Muscle of arm (tissue), 1 donor: ENCODE measurements at regions not wholly inside any gene's neighbourhood (a gene's known extent, or its start where the extent isn't known, plus 50 kb on each side); places are given as distances from the start of the nearest gene placed in this dataset.

Source experiments
- DNase-seq: peaks from one replicate; pipeline ENCODE4 v3.0.0-alpha.2; 2013

- DNase-seq: no peak
Measured at GRCh38 chr1:184276416-184276815, 110.4 kb upstream of the C1orf21 start.

GRCh38 chr1:184279911-184280458 is 106.8 kb upstream of the C1orf21 start:
- no peak for DNase-seq

GRCh38 chr1:184283999-184284398 is 102.8 kb upstream of the C1orf21 start:
- DNase-seq: no peak

GRCh38 chr1:184284900-184285299 is 101.9 kb upstream of the C1orf21 start:
- no peak for DNase-seq

- no peak for DNase-seq
Measured at GRCh38 chr1:184285401-184286087, 101.3 kb upstream of the C1orf21 start.

GRCh38 chr1:184287001-184287400 is 99.8 kb upstream of the C1orf21 start:
- DNase-seq: no peak

- no peak for DNase-seq
Measured at GRCh38 chr1:184289825-184290550, 96.8 kb upstream of the C1orf21 start.

GRCh38 chr1:184291701-184292100 is 95.1 kb upstream of the C1orf21 start:
- no peak for DNase-seq

- DNase-seq: no peak
Measured at GRCh38 chr1:184292101-184292500, 94.7 kb upstream of the C1orf21 start.

GRCh38 chr1:184294101-184294500 is 92.7 kb upstream of the C1orf21 start:
- DNase-seq: no peak

- peak; percentile 89 for DNase-seq
Measured at GRCh38 chr1:184296466-184297243, 90.2 kb upstream of the C1orf21 start.

- no peak for DNase-seq
Measured at GRCh38 chr1:184297244-184297750, 89.5 kb upstream of the C1orf21 start.

- peak; percentile 55 for DNase-seq
Measured at GRCh38 chr1:184298440-184299405, 88.1 kb upstream of the C1orf21 start.

- DNase-seq: no peak
Measured at GRCh38 chr1:184299406-184299790, 87.4 kb upstream of the C1orf21 start.

GRCh38 chr1:184299796-184300195 is 87.0 kb upstream of the C1orf21 start:
- DNase-seq: no peak

GRCh38 chr1:184300446-184300845 is 86.4 kb upstream of the C1orf21 start:
- DNase-seq: no peak

GRCh38 chr1:184301227-184301626 is 85.6 kb upstream of the C1orf21 start:
- DNase-seq: no peak

GRCh38 chr1:184302346-184302745 is 84.5 kb upstream of the C1orf21 start:
- DNase-seq: no peak

GRCh38 chr1:184310157-184310819 is 76.5 kb upstream of the C1orf21 start:
- DNase-seq: no peak

- no peak for DNase-seq
Measured at GRCh38 chr1:184311580-184311979, 75.2 kb upstream of the C1orf21 start.
